HUES6 (cell line): ENCODE measurements at regions not wholly inside any gene's neighbourhood (a gene's known extent, or its start where the extent isn't known, plus 50 kb on each side); places are given as distances from the start of the nearest gene placed in this dataset.
"Not testable (repeated sequence)": the region's sequence is repeated elsewhere in the genome, so short reads cannot be mapped to it uniquely, and the experiment has no call there.

ENCODE experiments used
- H3K27ac ChIP-seq: 2 replicates; pipeline ENCODE4 v1.7.0; 2013; ENCODE audit warnings: low read depth, mild to moderate bottlenecking, low read length, inconsistent platforms
- H3K27me3 ChIP-seq: 2 replicates; pipeline ENCODE4 v1.6.1; 2013; ENCODE audit warnings: low read length; ENCODE audit not compliant: control insufficient read depth, insufficient read depth
- H3K36me3 ChIP-seq: 2 replicates; pipeline ENCODE4 v1.6.1; 2013; ENCODE audit warnings: low read length; ENCODE audit not compliant: control insufficient read depth, insufficient read depth
- H3K4me1 ChIP-seq: 2 replicates; pipeline ENCODE4 v1.6.1; 2013; ENCODE audit warnings: low read length; ENCODE audit not compliant: control insufficient read depth, insufficient read depth
- H3K4me3 ChIP-seq: 2 replicates; pipeline ENCODE4 v1.5.1; 2013; ENCODE audit warnings: low read depth, low read length
- H3K9ac ChIP-seq: one replicate; pipeline ENCODE4 v1.6.1; 2013; ENCODE audit warnings: mild to moderate bottlenecking, low read length
- H3K9me3 ChIP-seq: 2 replicates; pipeline ENCODE4 v1.6.1; 2013; ENCODE audit warnings: low read depth, low read length; ENCODE audit not compliant: control insufficient read depth, insufficient read depth

GRCh38 chr4:4032801-4033605, 193.7 kb downstream of the OTOP1 start:
- not testable (repeated sequence) for H3K9me3 ChIP-seq, H3K27ac ChIP-seq, H3K4me1 ChIP-seq, H3K4me3 ChIP-seq, H3K27me3 ChIP-seq
- Histone ChIP-seq H3K36me3 (peaks cover 11% of the 10 kb centered on the region; the same call in 1 of the 2 replicates), H3K9ac (peak overlapping the region; percentile 42)

GRCh38 chr4:4037399-4038138, 189.2 kb downstream of the OTOP1 start:
- not testable (repeated sequence) for H3K9ac ChIP-seq, H3K9me3 ChIP-seq, H3K4me3 ChIP-seq, H3K27me3 ChIP-seq, H3K27ac ChIP-seq, H3K4me1 ChIP-seq
- peaks cover 26% of the 10 kb centered on the region; the same call in 1 of the 2 replicates for H3K36me3 ChIP-seq

GRCh38 chr4:4045823-4046222, 180.9 kb downstream of the OTOP1 start:
- peak overlapping the region; percentile 87; the same call in 1 of the 2 replicates for H3K27ac ChIP-seq
- H3K9ac ChIP-seq, result peak overlapping the region; percentile 57
- H3K27me3 ChIP-seq, H3K4me1 ChIP-seq, H3K9me3 ChIP-seq: not testable (repeated sequence)
- peak overlapping the region; percentile 54 for H3K4me3 ChIP-seq
- H3K36me3 ChIP-seq, result peaks cover 29% of the 10 kb centered on the region

GRCh38 chr4:4046686-4047085, 180.0 kb downstream of the OTOP1 start:
- H3K4me3 ChIP-seq, result peak overlapping the region; percentile 54
- peaks cover 27% of the 10 kb centered on the region for H3K36me3 ChIP-seq
- peak overlapping the region; percentile 71 for H3K9ac ChIP-seq
- not testable (repeated sequence) for H3K27me3 ChIP-seq, H3K4me1 ChIP-seq, H3K9me3 ChIP-seq
- peak overlapping the region; percentile 87; the same call in 1 of the 2 replicates for H3K27ac ChIP-seq

GRCh38 chr4:4047202-4047601, 179.5 kb downstream of the OTOP1 start:
- Histone ChIP-seq H3K27ac (peak overlapping the region; percentile 87; the same call in 1 of the 2 replicates), H3K4me3 (peak overlapping the region; percentile 75), H3K9ac (peak overlapping the region; percentile 86), H3K36me3 (peaks cover 24% of the 10 kb centered on the region)
- not testable (repeated sequence) for H3K27me3 ChIP-seq, H3K9me3 ChIP-seq, H3K4me1 ChIP-seq

GRCh38 chr4:4048227-4048626, 178.5 kb downstream of the OTOP1 start:
- H3K27me3 ChIP-seq, H3K9me3 ChIP-seq, H3K4me1 ChIP-seq: not testable (repeated sequence)
- H3K9ac ChIP-seq, result peak overlapping the region; percentile 86
- peak overlapping the region; percentile 75 for H3K4me3 ChIP-seq
- peak overlapping the region; percentile 87; the same call in 1 of the 2 replicates for H3K27ac ChIP-seq
- peaks cover 17% of the 10 kb centered on the region for H3K36me3 ChIP-seq

- not testable (repeated sequence) for H3K27ac ChIP-seq, H3K27me3 ChIP-seq, H3K9me3 ChIP-seq, H3K4me1 ChIP-seq, H3K9ac ChIP-seq, H3K36me3 ChIP-seq, H3K4me3 ChIP-seq
These were observed 175.9 kb downstream of the OTOP1 start for GRCh38 chr4:4050781-4051180.

- H3K4me3 ChIP-seq, H3K36me3 ChIP-seq, H3K27me3 ChIP-seq, H3K27ac ChIP-seq, H3K9ac ChIP-seq, H3K9me3 ChIP-seq, H3K4me1 ChIP-seq: not testable (repeated sequence)
These were observed 173.8 kb downstream of the OTOP1 start for GRCh38 chr4:4052933-4053332.

GRCh38 chr4:4057226-4057625, 169.5 kb downstream of the OTOP1 start:
- not testable (repeated sequence) for H3K36me3 ChIP-seq, H3K9ac ChIP-seq, H3K9me3 ChIP-seq, H3K27me3 ChIP-seq, H3K4me1 ChIP-seq, H3K4me3 ChIP-seq, H3K27ac ChIP-seq

GRCh38 chr4:4084171-4084570, 142.6 kb downstream of the OTOP1 start:
- H3K27me3 ChIP-seq, H3K4me1 ChIP-seq, H3K27ac ChIP-seq, H3K36me3 ChIP-seq, H3K4me3 ChIP-seq, H3K9ac ChIP-seq, H3K9me3 ChIP-seq: not testable (repeated sequence)

GRCh38 chr4:4089716-4090419, 136.9 kb downstream of the OTOP1 start:
- H3K4me3 ChIP-seq, H3K36me3 ChIP-seq, H3K9ac ChIP-seq, H3K4me1 ChIP-seq, H3K27ac ChIP-seq, H3K27me3 ChIP-seq, H3K9me3 ChIP-seq: not testable (repeated sequence)
